Parathyroid adenoma (tissue), 2 donors: ENCODE measurements at regions not wholly inside any gene's neighbourhood (a gene's known extent, or its start where the extent isn't known, plus 50 kb on each side); places are given as distances from the start of the nearest gene placed in this dataset.

Source experiments
- H2AFZ ChIP-seq: fragments of 300-600 bp; sonication (generic); one replicate; pipeline ENCODE4 v1.7.0; 2017; ENCODE audit warnings: antibody characterized with exemption, mild to moderate bottlenecking
- H3K27ac ChIP-seq: fragments of 300-600 bp; sonication (generic); one replicate; pipeline ENCODE4 v1.7.0; 2017
- H3K27me3 ChIP-seq: fragments of 300-600 bp; sonication (generic); one replicate; pipeline ENCODE4 v1.7.0; 2017; ENCODE audit warnings: low read length; ENCODE audit not compliant: control insufficient read depth, insufficient read depth
- H3K36me3 ChIP-seq: fragments of 300-600 bp; sonication (generic); one replicate; pipeline ENCODE4 v1.7.0; 2017; ENCODE audit warnings: low read length; ENCODE audit not compliant: control insufficient read depth, insufficient read depth
- H3K4me1 ChIP-seq: fragments of 300-600 bp; sonication (generic); one replicate; pipeline ENCODE4 v1.7.0; 2017; ENCODE audit warnings: control low read depth
- H3K4me2 ChIP-seq: fragments of 300-600 bp; sonication (generic); one replicate; pipeline ENCODE4 v1.7.0; 2017; ENCODE audit warnings: low read length
- H3K4me3 ChIP-seq: fragments of 300-600 bp; sonication (generic); one replicate; pipeline ENCODE4 v1.7.0; 2017; ENCODE audit warnings: low read depth, low read length
- H3K79me2 ChIP-seq: fragments of 300-600 bp; sonication (generic); one replicate; pipeline ENCODE4 v1.7.0; 2017; ENCODE audit warnings: control low read depth
- H3K9ac ChIP-seq: fragments of 300-600 bp; sonication (generic); one replicate; pipeline ENCODE4 v1.7.0; 2017; ENCODE audit warnings: mild to moderate bottlenecking
- H3K9me3 ChIP-seq: fragments of 300-600 bp; sonication (generic); one replicate; pipeline ENCODE4 v1.7.0; 2017; ENCODE audit warnings: low read length; ENCODE audit not compliant: control insufficient read depth
- CTCF ChIP-seq: fragments of 300-600 bp; sonication (generic); IDR thresholded peaks from one replicate; pipeline ENCODE4 v1.7.0; 2017; ENCODE audit warnings: antibody characterized with exemption, mild to moderate bottlenecking
- donor health status: primary hyperparathyroidism.

DNA sequence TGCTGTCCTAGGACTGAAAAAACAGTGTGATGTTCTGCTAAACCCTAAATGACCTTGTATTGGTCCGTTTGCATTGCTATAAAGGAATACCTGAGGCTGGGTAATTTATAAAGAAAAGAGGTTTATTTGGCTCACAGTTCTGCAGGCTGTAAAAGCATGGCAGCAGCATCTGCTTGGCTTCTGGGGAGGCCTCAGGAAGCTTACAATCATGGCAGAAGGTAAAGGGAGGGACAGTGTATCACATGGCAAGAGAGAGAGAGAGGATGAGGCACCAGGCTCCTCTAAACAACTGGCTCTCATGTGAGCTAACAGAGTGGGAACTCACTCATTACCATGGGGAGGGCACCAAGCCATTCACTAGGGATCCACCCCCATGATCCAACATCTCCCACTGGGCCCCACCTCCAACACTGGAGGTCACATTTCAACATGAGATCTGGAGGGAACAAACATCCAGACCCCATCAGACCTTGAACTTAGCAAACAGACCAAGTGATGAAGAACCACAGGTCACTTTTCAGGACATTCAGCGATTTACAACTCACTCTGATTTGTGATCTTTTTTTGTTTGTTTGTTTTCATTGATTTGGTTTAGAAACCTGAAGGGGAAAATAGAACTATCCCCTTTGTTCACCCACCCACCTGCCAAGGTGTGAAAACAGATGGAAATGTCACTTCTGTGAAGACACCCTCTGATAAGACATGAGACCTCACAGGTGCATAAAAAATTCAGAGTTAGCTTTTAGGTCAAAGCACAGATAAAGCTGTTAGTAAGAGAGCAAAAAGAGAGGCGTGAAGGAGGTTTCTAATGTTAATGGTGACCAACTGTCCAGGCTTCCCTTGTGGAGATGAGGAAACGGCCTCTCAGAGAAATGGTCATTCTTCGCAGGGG is 104.2 kb upstream of the RALGPS2 start:
- Histone ChIP-seq H3K36me3 (no peaks in the 10 kb centered on the region), H3K4me1 (no peaks in the 10 kb centered on the region), H3K79me2 (no peaks in the 10 kb centered on the region), H3K9me3 (no peaks in the 10 kb centered on the region), H3K4me2 (no peak overlapping the region), H2AFZ (no peak overlapping the region), H3K9ac (no peak overlapping the region), H3K27me3 (no peaks in the 10 kb centered on the region), H3K27ac (no peak overlapping the region), H3K4me3 (no peak overlapping the region)
- no peak for TF ChIP-seq CTCF

DNA sequence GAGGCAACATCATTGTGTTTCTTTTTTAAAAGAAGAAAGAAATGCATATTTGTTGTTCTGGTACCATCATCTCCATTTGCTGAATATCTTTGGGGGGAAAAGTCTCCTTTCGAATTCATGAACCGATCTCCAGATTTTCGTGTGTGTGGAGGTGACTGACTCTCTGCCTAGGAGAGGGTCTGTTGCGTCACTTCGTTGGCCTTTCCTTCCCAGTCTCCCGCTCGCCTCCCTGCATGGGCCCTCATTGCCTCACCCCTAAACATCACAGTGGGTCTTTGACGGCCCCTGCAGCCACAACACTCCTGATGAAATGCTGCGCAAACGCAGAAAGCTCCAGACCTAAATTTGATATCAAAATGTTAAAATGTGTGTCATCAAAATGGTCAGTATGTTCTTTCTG is 103.2 kb upstream of the RALGPS2 start:
- H3K9me3 ChIP-seq = no peaks in the 10 kb centered on the region
- H3K79me2 ChIP-seq = no peaks in the 10 kb centered on the region
- H3K36me3 ChIP-seq = no peaks in the 10 kb centered on the region
- no peak overlapping the region for H3K4me3 ChIP-seq
- H3K27ac ChIP-seq = no peak overlapping the region
- H2AFZ ChIP-seq = no peak overlapping the region
- no peak overlapping the region for H3K9ac ChIP-seq
- no peaks in the 10 kb centered on the region for H3K27me3 ChIP-seq
- TF ChIP-seq CTCF = no peak
- H3K4me1 ChIP-seq = no peaks in the 10 kb centered on the region
- H3K4me2 ChIP-seq = no peak overlapping the region

- H3K9me3 ChIP-seq = no peaks in the 10 kb centered on the region
- H3K4me1 ChIP-seq = no peaks in the 10 kb centered on the region
- H3K4me3 ChIP-seq = no peak overlapping the region
- no peak for TF ChIP-seq CTCF
- no peak overlapping the region for H3K9ac ChIP-seq
- no peak overlapping the region for H3K4me2 ChIP-seq
- H3K36me3 ChIP-seq = no peaks in the 10 kb centered on the region
- H3K27me3 ChIP-seq = no peaks in the 10 kb centered on the region
- no peak overlapping the region for H2AFZ ChIP-seq
- H3K79me2 ChIP-seq = no peaks in the 10 kb centered on the region
- H3K27ac ChIP-seq = no peak overlapping the region
Measured at GRCh38 chr1:178625695-178626094, 99.3 kb upstream of the RALGPS2 start.

DNA sequence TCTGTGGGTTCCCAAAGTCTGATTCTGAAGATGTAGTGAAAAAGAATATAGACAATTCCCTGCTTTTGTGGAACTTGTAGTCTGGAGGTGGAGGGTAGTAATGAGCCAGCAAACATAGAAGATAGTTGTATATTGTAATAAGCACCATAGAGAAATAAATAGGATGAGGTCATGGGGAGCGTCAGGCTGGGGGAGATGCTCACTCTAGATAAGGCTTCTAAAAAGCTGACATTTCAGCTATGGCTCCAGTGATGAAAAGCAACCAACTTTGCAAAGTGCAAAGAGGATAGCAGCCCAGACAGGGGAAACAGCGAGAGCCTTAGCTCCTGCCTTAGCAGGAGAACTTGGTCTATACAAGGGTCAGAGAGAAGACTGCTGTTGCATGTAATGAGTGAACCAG is 98.0 kb upstream of the RALGPS2 start:
- Histone ChIP-seq H3K27me3 (no peaks in the 10 kb centered on the region), H3K27ac (no peak overlapping the region), H3K9ac (no peak overlapping the region), H2AFZ (no peak overlapping the region), H3K4me3 (no peak overlapping the region), H3K9me3 (no peaks in the 10 kb centered on the region), H3K4me2 (no peak overlapping the region), H3K36me3 (no peaks in the 10 kb centered on the region), H3K79me2 (no peaks in the 10 kb centered on the region), H3K4me1 (no peaks in the 10 kb centered on the region)
- no peak for TF ChIP-seq CTCF
